ENCODE measurements at regions not wholly inside any gene's neighbourhood (a gene's known extent, or its start where the extent isn't known, plus 50 kb on each side); places are given as distances from the start of the nearest gene placed in this dataset.

DNA sequence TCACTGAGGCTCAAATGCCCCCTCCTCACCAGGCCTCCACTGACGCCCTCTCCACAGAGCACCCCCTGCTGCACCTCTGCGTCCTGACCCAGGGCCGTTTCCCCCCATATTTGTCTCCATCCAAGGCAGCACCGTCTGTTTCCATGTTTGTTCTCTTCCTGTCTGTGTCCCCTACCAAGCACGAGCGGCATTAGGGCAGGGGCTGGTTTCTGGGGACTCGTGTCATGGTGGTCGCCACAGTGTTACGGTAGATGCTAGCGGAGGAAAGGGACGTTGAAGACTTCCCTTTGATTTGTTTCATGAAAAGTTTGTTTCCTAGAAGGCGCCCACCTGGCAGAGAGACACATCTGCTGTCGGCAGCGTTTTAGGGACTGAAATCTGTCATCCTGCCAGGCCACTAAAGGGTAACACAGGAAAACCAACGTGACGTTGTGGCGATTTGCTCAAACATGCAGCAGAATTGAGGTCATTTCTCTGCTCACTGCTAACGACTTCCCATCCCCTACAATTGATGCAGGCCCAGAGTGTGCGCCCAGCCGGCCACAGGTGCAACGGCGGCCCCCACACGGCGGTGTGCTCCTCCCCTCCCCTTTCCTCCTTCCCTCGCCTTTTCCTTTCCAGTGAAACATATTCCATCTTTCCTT lies 79.3 kb upstream of the IRX4 start:
- Histone ChIP-seq H3K27me3 (no peaks in the 10 kb centered on the region), H3K4me1 (no peaks in the 10 kb centered on the region), H3K4me3 (no peak overlapping the region), H3K36me3 (no peaks in the 10 kb centered on the region), H3K27ac (no peak overlapping the region), H3K9me3 (no peaks in the 10 kb centered on the region)
- TF ChIP-seq, protein P1, sequence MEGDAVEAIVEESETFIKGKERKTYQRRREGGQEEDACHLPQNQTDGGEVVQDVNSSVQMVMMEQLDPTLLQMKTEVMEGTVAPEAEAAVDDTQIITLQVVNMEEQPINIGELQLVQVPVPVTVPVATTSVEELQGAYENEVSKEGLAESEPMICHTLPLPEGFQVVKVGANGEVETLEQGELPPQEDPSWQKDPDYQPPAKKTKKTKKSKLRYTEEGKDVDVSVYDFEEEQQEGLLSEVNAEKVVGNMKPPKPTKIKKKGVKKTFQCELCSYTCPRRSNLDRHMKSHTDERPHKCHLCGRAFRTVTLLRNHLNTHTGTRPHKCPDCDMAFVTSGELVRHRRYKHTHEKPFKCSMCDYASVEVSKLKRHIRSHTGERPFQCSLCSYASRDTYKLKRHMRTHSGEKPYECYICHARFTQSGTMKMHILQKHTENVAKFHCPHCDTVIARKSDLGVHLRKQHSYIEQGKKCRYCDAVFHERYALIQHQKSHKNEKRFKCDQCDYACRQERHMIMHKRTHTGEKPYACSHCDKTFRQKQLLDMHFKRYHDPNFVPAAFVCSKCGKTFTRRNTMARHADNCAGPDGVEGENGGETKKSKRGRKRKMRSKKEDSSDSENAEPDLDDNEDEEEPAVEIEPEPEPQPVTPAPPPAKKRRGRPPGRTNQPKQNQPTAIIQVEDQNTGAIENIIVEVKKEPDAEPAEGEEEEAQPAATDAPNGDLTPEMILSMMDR (IDR thresholded peaks at IDR 0.05), result no peak
- DNase-seq (ENCODE audit: low spot score), result no peak

DNA sequence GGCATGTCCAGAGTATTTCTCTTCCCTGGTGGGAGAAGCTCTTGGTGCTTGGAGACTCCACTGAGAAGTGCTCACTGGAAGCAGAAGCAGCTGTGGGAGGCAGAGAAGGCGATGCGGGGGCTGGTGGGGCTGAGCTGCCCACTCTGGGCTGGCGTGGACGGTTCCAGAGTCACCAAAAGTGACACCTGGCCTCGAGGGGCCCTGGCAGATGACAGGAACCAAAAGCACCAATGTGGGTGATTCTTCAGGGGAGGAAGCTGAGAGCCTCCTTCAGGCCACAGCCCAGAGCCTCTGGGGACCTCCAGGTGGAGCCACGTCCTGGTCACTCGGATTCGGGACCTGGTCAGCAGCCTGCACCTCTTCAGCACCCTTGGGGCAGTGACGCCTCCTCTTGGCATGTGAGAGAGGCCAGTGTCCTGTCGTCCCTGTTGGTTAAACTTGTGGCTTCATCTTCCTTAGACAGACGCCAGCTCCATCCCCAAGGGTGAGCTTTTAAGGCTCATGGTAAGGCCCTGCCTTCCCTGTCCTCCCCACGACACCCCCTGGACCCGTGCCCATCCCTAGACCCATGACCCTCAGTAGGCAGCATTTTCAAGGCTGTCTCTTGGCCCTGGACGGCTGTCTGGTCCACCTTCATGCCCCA lies 78.7 kb upstream of the IRX4 start:
- Histone ChIP-seq H3K4me3 (no peak overlapping the region), H3K4me1 (no peaks in the 10 kb centered on the region), H3K27ac (no peak overlapping the region), H3K27me3 (no peaks in the 10 kb centered on the region), H3K36me3 (no peaks in the 10 kb centered on the region), H3K9me3 (no peaks in the 10 kb centered on the region)
- TF ChIP-seq, protein P1 (IDR thresholded peaks at IDR 0.05), result no peak
- DNase-seq (ENCODE audit: low spot score), result no peak

DNA sequence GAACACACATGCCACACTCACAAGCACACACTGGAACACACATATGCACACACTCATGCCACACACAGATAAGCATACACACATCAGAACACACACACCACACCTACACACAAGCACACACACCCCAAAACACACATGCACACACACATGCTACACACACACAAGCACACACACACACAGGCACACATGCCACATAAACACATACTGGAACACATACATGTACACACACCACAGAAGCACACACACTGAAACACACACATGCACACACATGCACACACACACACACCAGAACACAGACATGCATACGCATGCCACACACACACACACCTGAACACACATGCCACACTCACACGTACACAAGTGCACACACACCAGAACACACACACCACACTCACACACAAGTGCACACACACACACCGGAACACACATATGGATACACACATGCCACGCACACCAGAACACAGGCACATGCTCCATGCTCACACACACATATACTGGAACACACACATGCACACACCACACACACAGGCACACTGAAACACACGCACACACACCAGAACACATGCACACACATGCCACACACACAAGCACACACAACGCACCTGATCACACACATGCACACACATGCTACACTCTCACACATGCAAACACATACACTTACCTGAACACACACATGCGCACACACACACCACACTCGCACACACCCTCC lies 78.0 kb upstream of the IRX4 start:
- no peaks in the 10 kb centered on the region for H3K27me3 ChIP-seq
- no peaks in the 10 kb centered on the region for H3K4me1 ChIP-seq
- TF ChIP-seq, protein P1 (IDR thresholded peaks at IDR 0.05), result no peak
- H3K27ac ChIP-seq, result no peak overlapping the region
- no peak overlapping the region for H3K4me3 ChIP-seq
- DNase-seq (ENCODE audit: low spot score), result no peak
- H3K36me3 ChIP-seq, result no peaks in the 10 kb centered on the region
- no peaks in the 10 kb centered on the region for H3K9me3 ChIP-seq

DNA sequence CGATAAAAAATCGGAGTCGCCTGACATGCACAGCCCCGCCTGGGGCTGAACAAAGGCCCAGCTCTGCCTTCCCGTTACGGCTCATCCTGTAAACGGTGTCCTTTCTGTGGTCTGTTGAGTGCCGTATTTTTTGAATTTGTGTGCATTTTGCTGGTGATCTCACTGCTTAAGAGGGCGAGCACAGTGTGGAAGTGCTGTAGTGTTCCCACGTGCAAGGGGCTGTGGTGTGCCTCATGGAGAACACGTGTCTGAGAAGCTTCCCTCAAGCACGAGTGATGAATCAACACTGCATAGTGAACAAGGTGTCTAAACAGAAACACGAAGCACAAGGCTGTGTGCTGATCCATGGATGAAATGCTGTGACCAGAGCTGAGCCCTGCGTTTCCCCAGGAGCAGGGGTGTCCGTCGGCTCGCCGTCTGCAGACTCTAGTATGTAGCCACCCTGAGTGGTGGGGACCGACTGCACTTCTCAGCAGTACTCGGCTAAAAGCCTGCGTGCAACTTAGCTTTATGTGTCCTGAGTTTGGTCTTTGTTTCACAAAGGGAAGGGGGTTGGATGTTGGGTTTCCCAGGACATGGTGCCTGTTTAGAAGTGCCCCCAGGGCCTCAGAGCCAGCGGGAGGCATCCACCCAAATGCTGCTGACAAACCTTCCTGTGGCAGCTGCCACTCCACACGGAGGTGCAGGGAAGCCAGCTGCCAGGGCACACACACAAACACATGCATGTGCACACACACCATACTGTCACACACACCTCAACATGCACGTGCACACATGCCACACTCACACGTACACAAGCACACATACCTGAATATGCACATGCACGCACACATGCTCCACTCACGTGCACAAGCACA lies 77.2 kb upstream of the IRX4 start:
- Histone ChIP-seq H3K4me1 (no peaks in the 10 kb centered on the region), H3K36me3 (no peaks in the 10 kb centered on the region), H3K27me3 (no peaks in the 10 kb centered on the region), H3K4me3 (no peak overlapping the region), H3K27ac (no peak overlapping the region), H3K9me3 (no peaks in the 10 kb centered on the region)
- DNase-seq (ENCODE audit: low spot score), result no peak
- TF ChIP-seq, protein P1 (IDR thresholded peaks at IDR 0.05), result no peak

DNA sequence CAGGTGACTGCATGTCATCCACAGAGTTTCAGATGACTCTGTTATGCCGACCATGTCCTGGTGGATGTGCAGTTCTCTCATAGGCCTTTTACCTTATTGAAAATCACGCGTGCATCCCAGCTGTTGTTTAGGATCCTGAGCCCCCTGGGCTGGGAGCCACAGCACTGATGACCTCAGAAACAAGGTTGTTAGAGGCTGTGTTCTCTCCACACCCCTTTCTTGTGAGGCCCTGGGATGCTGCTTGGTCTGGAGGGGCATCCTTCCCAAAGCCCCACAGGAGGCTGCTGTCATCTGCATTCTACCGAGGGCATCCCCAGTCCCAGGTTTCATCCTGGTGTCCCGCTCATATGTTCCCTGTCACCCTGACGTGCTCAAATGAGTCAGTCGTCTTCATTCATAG lies 76.5 kb upstream of the IRX4 start:
- H3K9me3 ChIP-seq, result no peaks in the 10 kb centered on the region

More for the DNA sequence above, 76.5 kb upstream of the IRX4 start:
- Histone ChIP-seq H3K27ac (no peak overlapping the region), H3K4me3 (no peak overlapping the region), H3K27me3 (no peaks in the 10 kb centered on the region), H3K4me1 (no peaks in the 10 kb centered on the region), H3K36me3 (no peaks in the 10 kb centered on the region)
- no peak for DNase-seq (ENCODE audit: low spot score)
- TF ChIP-seq, protein P1 (IDR thresholded peaks at IDR 0.05), result no peak
